ENCODE measurements at regions not wholly inside any gene's neighbourhood (a gene's known extent, or its start where the extent isn't known, plus 50 kb on each side); places are given as distances from the start of the nearest gene placed in this dataset.
"Not testable (repeated sequence)": the region's sequence is repeated elsewhere in the genome, so short reads cannot be mapped to it uniquely, and the experiment has no call there.

GRCh38 chr3:188000361-188000861 lies 153.5 kb upstream of the LPP start:
- no peak for DNase-seq (ENCODE audit: low spot score)

GRCh38 chr3:188001093-188001492 lies 152.9 kb upstream of the LPP start:
- no peak for DNase-seq (ENCODE audit: low spot score)

- DNase-seq (ENCODE audit: low spot score): no peak
Observed at GRCh38 chr3:188001926-188002325, 152.0 kb upstream of the LPP start.

GRCh38 chr3:188002626-188003138 lies 151.3 kb upstream of the LPP start:
- no peak for DNase-seq (ENCODE audit: low spot score)

- no peak for DNase-seq (ENCODE audit: low spot score)
Observed at GRCh38 chr3:188003188-188004171, 150.5 kb upstream of the LPP start.

GRCh38 chr3:188006726-188007393 lies 147.1 kb upstream of the LPP start:
- DNase-seq (ENCODE audit: low spot score): no peak

GRCh38 chr3:188007897-188008296 lies 146.1 kb upstream of the LPP start:
- DNase-seq (ENCODE audit: low spot score): no peak

GRCh38 chr3:188008582-188009213 lies 145.3 kb upstream of the LPP start:
- no peak for DNase-seq (ENCODE audit: low spot score)

GRCh38 chr3:188010478-188010877 lies 143.5 kb upstream of the LPP start:
- no peak for DNase-seq (ENCODE audit: low spot score)

GRCh38 chr3:188019727-188020126 lies 134.2 kb upstream of the LPP start:
- no peak for DNase-seq (ENCODE audit: low spot score)

- no peak for DNase-seq (ENCODE audit: low spot score)
Observed at GRCh38 chr3:188021041-188021440, 132.9 kb upstream of the LPP start.

- no peak for DNase-seq (ENCODE audit: low spot score)
Observed at GRCh38 chr3:188021502-188022040, 132.4 kb upstream of the LPP start.

GRCh38 chr3:188022902-188023301 lies 131.1 kb upstream of the LPP start:
- DNase-seq (ENCODE audit: low spot score): not testable (repeated sequence)

GRCh38 chr3:188025555-188025954 lies 128.4 kb upstream of the LPP start:
- no peak for DNase-seq (ENCODE audit: low spot score)

GRCh38 chr3:188026191-188026968 lies 127.6 kb upstream of the LPP start:
- no peak for DNase-seq (ENCODE audit: low spot score)

GRCh38 chr3:188031121-188031520 lies 122.8 kb upstream of the LPP start:
- no peak for DNase-seq (ENCODE audit: low spot score)

GRCh38 chr3:188034989-188035388 lies 119.0 kb upstream of the LPP start:
- DNase-seq (ENCODE audit: low spot score): no peak

GRCh38 chr3:188036375-188037194 lies 117.4 kb upstream of the LPP start:
- DNase-seq (ENCODE audit: low spot score): no peak

- DNase-seq (ENCODE audit: low spot score): no peak
Observed at GRCh38 chr3:188037195-188037718, 116.7 kb upstream of the LPP start.

GRCh38 chr3:188037965-188038581 lies 115.9 kb upstream of the LPP start:
- no peak for DNase-seq (ENCODE audit: low spot score)
